Esophagus squamous epithelium (tissue), 4 donors: ENCODE measurements at regions not wholly inside any gene's neighbourhood (a gene's known extent, or its start where the extent isn't known, plus 50 kb on each side); places are given as distances from the start of the nearest gene placed in this dataset.

Experiments used
- POLR2A ChIP-seq, 4 donors: fragments of 450-650 bp; IDR thresholded peaks; one replicate each; pipeline ENCODE4 v1.6.1; 2017; ENCODE audit warnings: antibody characterized with exemption in 4 of 4, mild to moderate bottlenecking in 4 of 4, moderate library complexity in 3 of 4
- TF ChIP-seq, protein P1 (sequence below), 6 experiments: fragments of 450-650 bp in 4 of 6; fragments of 200-600 bp in 2 of 6; sonication (generic) in 2 of 6; IDR thresholded peaks; one replicate each; pipeline ENCODE4 v1.5.1; 2016 to 2019; ENCODE audit warnings: antibody characterized with exemption in 6 of 6, mild to moderate bottlenecking in 4 of 6, moderate library complexity in 4 of 6

DNA sequence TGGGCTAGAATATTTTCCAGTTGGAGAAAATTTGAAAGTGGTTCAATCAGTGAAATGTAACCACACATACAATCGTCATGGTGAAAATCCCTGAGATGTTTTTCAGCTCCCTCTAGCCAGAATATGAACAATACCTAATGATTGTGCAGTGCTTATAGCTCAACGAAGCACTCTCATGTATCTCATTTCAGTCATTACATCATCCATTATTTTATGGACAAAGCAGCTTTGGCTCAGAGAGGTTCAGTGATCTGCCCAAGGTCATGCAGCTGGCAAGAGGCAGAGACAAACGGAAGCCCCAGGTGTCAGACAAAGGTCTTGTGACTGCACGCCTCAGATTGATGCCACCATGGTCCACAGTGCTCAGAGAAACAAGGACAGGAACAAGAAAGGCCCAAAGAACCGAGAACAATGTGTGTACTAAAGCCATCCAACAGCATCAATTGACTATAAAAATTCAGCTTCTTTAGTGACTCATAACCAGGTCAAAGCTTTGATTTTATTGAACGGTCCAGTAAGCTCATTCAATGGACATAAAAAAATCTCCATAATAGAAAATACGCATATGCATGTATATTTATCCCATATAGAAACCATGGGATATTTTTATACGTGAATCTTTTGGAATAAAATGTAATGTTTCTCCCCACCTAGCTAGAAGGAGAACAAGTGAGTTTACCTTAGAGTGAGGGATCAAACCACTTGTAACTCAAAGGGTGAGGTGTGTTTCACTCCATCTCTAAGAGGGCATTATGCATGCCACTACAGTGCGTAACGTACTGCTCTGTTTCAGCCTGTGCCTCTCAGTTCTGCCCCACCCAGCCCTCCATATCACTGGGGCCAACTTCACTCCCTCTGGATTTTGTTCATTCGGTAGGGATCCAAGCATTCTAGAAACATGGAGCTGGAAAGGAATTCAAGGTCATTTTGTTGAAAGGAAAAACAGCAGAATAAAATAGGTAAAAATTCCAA lies 141.8 kb downstream of the GRIN2B start:
- TF ChIP-seq, protein P1, sequence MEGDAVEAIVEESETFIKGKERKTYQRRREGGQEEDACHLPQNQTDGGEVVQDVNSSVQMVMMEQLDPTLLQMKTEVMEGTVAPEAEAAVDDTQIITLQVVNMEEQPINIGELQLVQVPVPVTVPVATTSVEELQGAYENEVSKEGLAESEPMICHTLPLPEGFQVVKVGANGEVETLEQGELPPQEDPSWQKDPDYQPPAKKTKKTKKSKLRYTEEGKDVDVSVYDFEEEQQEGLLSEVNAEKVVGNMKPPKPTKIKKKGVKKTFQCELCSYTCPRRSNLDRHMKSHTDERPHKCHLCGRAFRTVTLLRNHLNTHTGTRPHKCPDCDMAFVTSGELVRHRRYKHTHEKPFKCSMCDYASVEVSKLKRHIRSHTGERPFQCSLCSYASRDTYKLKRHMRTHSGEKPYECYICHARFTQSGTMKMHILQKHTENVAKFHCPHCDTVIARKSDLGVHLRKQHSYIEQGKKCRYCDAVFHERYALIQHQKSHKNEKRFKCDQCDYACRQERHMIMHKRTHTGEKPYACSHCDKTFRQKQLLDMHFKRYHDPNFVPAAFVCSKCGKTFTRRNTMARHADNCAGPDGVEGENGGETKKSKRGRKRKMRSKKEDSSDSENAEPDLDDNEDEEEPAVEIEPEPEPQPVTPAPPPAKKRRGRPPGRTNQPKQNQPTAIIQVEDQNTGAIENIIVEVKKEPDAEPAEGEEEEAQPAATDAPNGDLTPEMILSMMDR (IDR thresholded peaks at IDR 0.05): no peak
- TF ChIP-seq POLR2A (IDR thresholded peaks at IDR 0.05): no peak
